ENCODE measurements at regions not wholly inside any gene's neighbourhood (a gene's known extent, or its start where the extent isn't known, plus 50 kb on each side); places are given as distances from the start of the nearest gene placed in this dataset.
"Not testable (repeated sequence)": the region's sequence is repeated elsewhere in the genome, so short reads cannot be mapped to it uniquely, and the experiment has no call there.

GRCh38 chr12:75742961-75743360, 231.6 kb upstream of the KRR1 start:
- H3K4me3 ChIP-seq (ENCODE audit: low read depth, low read length) = no peak overlapping the region
- no peak for TF ChIP-seq CTCF (IDR thresholded peaks at IDR 0.05; ENCODE audit: low read depth, low read length, missing control alignments)
- in situ Hi-C loops (cut with HindIII; ENCODE audit: low sequenced_read_pairs) = no loop called here
- no peak for DNase-seq (ENCODE audit: low read depth)

GRCh38 chr12:75742048-75742447, 230.6 kb upstream of the KRR1 start:
- DNase-seq (ENCODE audit: low read depth) = no peak
- in situ Hi-C loops (cut with HindIII; ENCODE audit: low sequenced_read_pairs) = no loop called here
- no peak overlapping the region for H3K4me3 ChIP-seq (ENCODE audit: low read depth, low read length)
- TF ChIP-seq CTCF (IDR thresholded peaks at IDR 0.05; ENCODE audit: low read depth, low read length, missing control alignments) = no peak

GRCh38 chr12:75739912-75740311, 228.5 kb upstream of the KRR1 start:
- TF ChIP-seq CTCF (IDR thresholded peaks at IDR 0.05; ENCODE audit: low read depth, low read length, missing control alignments) = no peak
- no peak for DNase-seq (ENCODE audit: low read depth)
- no peak overlapping the region for H3K4me3 ChIP-seq (ENCODE audit: low read depth, low read length)
- in situ Hi-C loops (cut with HindIII; ENCODE audit: low sequenced_read_pairs) = no loop called here

- DNase-seq (ENCODE audit: low read depth); in situ Hi-C loops (cut with HindIII; ENCODE audit: low sequenced_read_pairs); H3K4me3 ChIP-seq (ENCODE audit: low read depth, low read length): not testable (repeated sequence)
Observed at GRCh38 chr12:75739098-75739497, 227.7 kb upstream of the KRR1 start.

- in situ Hi-C loops (cut with HindIII; ENCODE audit: low sequenced_read_pairs) = no loop called here
- DNase-seq (ENCODE audit: low read depth) = no peak
- no peak for TF ChIP-seq CTCF (IDR thresholded peaks at IDR 0.05; ENCODE audit: low read depth, low read length, missing control alignments)
Observed at GRCh38 chr12:75738486-75738885, 227.1 kb upstream of the KRR1 start.

GRCh38 chr12:75735853-75736252, 224.4 kb upstream of the KRR1 start:
- TF ChIP-seq CTCF (IDR thresholded peaks at IDR 0.05; ENCODE audit: low read depth, low read length, missing control alignments) = no peak
- DNase-seq (ENCODE audit: low read depth) = no peak
- in situ Hi-C loops (cut with HindIII; ENCODE audit: low sequenced_read_pairs) = no loop called here
- H3K4me3 ChIP-seq (ENCODE audit: low read depth, low read length) = no peak overlapping the region

More at GRCh38 chr12:75738486-75738885, 227.1 kb upstream of the KRR1 start:
- no peak overlapping the region for H3K4me3 ChIP-seq (ENCODE audit: low read depth, low read length)

- no peak for DNase-seq (ENCODE audit: low read depth)
- H3K4me3 ChIP-seq (ENCODE audit: low read depth, low read length) = no peak overlapping the region
- TF ChIP-seq CTCF (IDR thresholded peaks at IDR 0.05; ENCODE audit: low read depth, low read length, missing control alignments) = no peak
- in situ Hi-C loops (cut with HindIII; ENCODE audit: low sequenced_read_pairs) = no loop called here
Observed at GRCh38 chr12:75728826-75729225, 217.4 kb upstream of the KRR1 start.

Data from astrocyte of the cerebellum (primary cell).